Stomach (tissue), 8 donors: ENCODE measurements at regions not wholly inside any gene's neighbourhood (a gene's known extent, or its start where the extent isn't known, plus 50 kb on each side); places are given as distances from the start of the nearest gene placed in this dataset.

Experiments used
- DNase-seq, 2 donors: peaks; one replicate each; pipeline versions ENCODE4 v3.0.0 to v3.0.0-alpha.2; 2013 to 2019
- H3K27ac ChIP-seq, 5 donors: fragments of 200-600 bp in 4 of 5; sonication (generic) in 4 of 5; one replicate each; pipeline ENCODE4 v1.5.1; 2013 to 2019; ENCODE audit warnings: mild to moderate bottlenecking in 1 of 5, moderate library complexity in 1 of 5
- H3K27me3 ChIP-seq, 3 donors: fragments of 200-600 bp; sonication (generic); one replicate each; pipeline ENCODE4 v1.5.1; 2017 to 2019; ENCODE audit warnings: mixed run types in 1 of 3
- H3K36me3 ChIP-seq, 4 donors: fragments of 200-600 bp; sonication (generic); 1 replicate in 3 of 4; 2 replicates in 1 of 4; pipeline ENCODE4 v1.5.1; 2016 to 2019
- H3K4me1 ChIP-seq, 4 donors: fragments of 200-600 bp; sonication (generic); one replicate each; pipeline ENCODE4 v1.5.1; 2016 to 2019
- H3K4me3 ChIP-seq, 4 donors: fragments of 200-600 bp; sonication (generic) in 3 of 4; one replicate each; pipeline ENCODE4 v1.5.1; 2016 to 2019; ENCODE audit warnings: mild to moderate bottlenecking in 1 of 4
- H3K9me3 ChIP-seq, 4 donors: fragments of 200-600 bp; sonication (generic); one replicate each; pipeline ENCODE4 v1.5.1; 2016 to 2019
- CTCF ChIP-seq, 7 experiments: fragments of 450-650 bp in 4 of 7; fragments of 200-600 bp in 3 of 7; sonication (generic) in 3 of 7; IDR thresholded peaks; one replicate each; pipeline ENCODE4 v1.5.1; 2016 to 2019; ENCODE audit warnings: antibody characterized with exemption in 7 of 7, control low read depth in 2 of 7, mild to moderate bottlenecking in 1 of 7
- EP300 ChIP-seq: sonication (generic); formaldehyde crosslinking; IDR thresholded peaks from one replicate; pipeline ENCODE4 v1.6.1; 2017; ENCODE audit warnings: antibody characterized with exemption
- POLR2A ChIP-seq, 4 donors: fragments of 450-650 bp; IDR thresholded peaks; one replicate each; pipeline ENCODE4 v1.6.1; 2016; ENCODE audit warnings: antibody characterized with exemption in 4 of 4, control low read depth in 2 of 4, mild to moderate bottlenecking in 1 of 4, moderate library complexity in 1 of 4
- POLR2AphosphoS5 ChIP-seq, 3 donors: sonication (generic); formaldehyde crosslinking; IDR thresholded peaks; one replicate each; pipeline ENCODE4 v1.6.1; 2016; ENCODE audit warnings: antibody characterized with exemption in 3 of 3
- whole genome bisulfite sequencing, 5 donors: extraction: QIAGEN DNeasy Blood & Tissue Kit in 3 of 5; methylation state at CpG; one replicate each; pipeline versions ENCODE4 v1.1.5 to v1.1.7; 2013 to 2018; 5-methylcytosine and 5-hydroxymethylcytosine counted together
- intact Hi-C: fragments of 100-400 bp; cut with DNase I; formaldehyde crosslinking; loops from one replicate; pipeline ENCODE4 v1.15.1; 2023; ENCODE audit warnings: low total_unique reads
- donor health status: healthy with polysubstance abuse.
- donor health status: Bipolar disorder and iron deficiency.
- donor health status: healthy.

GRCh38 chr11:120054016-120054752 is 83.7 kb downstream of the TRIM29 start:
- whole genome bisulfite sequencing, 5 donors = 65 to 82% (median 77%) methylated on average over 3 of the region's 3 CpGs
- TF ChIP-seq EP300 (no peak), POLR2A (IDR thresholded peaks at IDR 0.05) (no peak), CTCF (IDR thresholded peaks at IDR 0.05) (no peak), POLR2AphosphoS5 (IDR thresholded peaks at IDR 0.05) (no peak)
- no peaks in the 10 kb centered on the region for H3K9me3 ChIP-seq
- H3K4me3 ChIP-seq = no peak overlapping the region
- no peaks in the 10 kb centered on the region for H3K4me1 ChIP-seq
- H3K36me3 ChIP-seq = no peaks in the 10 kb centered on the region
- no peak overlapping the region for H3K27ac ChIP-seq
- intact Hi-C loops = no loop called here
- peaks cover 0 to 19% (median 0%) of the 10 kb centered on the region in 3 donors for H3K27me3 ChIP-seq
- DNase-seq = no peak

DNA sequence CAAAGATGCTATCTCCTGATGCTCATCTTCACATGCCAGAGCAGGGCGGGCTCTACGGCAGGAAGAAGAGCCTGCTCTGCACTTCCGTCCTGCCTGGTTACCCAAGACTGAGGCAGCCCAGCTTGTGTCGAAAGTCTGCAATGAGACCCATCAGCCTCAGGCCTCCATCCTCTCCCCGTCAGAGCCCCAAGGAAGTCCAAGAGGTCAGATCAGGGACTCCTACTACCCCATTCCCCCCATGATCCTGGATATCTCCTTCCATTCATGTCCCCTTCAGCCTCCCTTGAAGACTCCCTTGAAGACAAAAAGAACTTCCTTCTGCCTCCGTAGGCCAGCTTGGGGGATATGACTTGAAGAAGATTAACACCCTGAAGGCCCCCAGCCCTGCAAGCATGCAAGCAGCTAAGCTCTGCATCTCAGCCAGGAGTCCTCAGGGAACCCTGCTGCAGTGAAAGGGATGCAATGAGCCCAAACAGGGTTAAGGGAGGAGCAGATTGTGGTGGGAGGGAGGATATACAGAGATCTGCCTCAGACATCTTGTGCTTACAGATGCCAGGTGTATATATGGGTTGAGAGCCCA is 85.6 kb downstream of the TRIM29 start:
- TF ChIP-seq POLR2A (IDR thresholded peaks at IDR 0.05) (no peak), EP300 (no peak), CTCF (IDR thresholded peaks at IDR 0.05) (no peak)
- no peaks in the 10 kb centered on the region for H3K4me1 ChIP-seq
- 84 to 93% (median 86%) methylated on average over 6 of the region's 6 CpGs for WGBS, 5 donors
- no peak for DNase-seq
- H3K36me3 ChIP-seq = no peaks in the 10 kb centered on the region
- H3K9me3 ChIP-seq = peaks cover 4 to 12% (median 10%) of the 10 kb centered on the region in 4 donors
- H3K27ac ChIP-seq = no peak overlapping the region
- H3K4me3 ChIP-seq = no peak overlapping the region
- intact Hi-C loops = no loop called here
- H3K27me3 ChIP-seq = peaks cover 0 to 7% (median 0%) of the 10 kb centered on the region in 3 donors

- H3K27me3 ChIP-seq = peaks cover 0 to 12% (median 0%) of the 10 kb centered on the region in 3 donors
- no peak for DNase-seq
- peaks cover 4 to 20% (median 16%) of the 10 kb centered on the region in 4 donors for H3K9me3 ChIP-seq
- no peaks in the 10 kb centered on the region for H3K4me1 ChIP-seq
- no peak overlapping the region for H3K27ac ChIP-seq
- 65 to 93% (median 81%) methylated on average over 1 of the region's 1 CpG for WGBS, 5 donors
- no peaks in the 10 kb centered on the region for H3K36me3 ChIP-seq
- no peak for TF ChIP-seq POLR2A (IDR thresholded peaks at IDR 0.05)
- intact Hi-C loops = no loop called here
- H3K4me3 ChIP-seq = no peak overlapping the region
These were observed 93.8 kb downstream of the TRIM29 start for GRCh38 chr11:120044011-120044675.

- no peak for DNase-seq
- Histone ChIP-seq H3K9me3 (peaks cover 4 to 19% (median 16%) of the 10 kb centered on the region in 4 donors), H3K4me3 (no peak overlapping the region), H3K27ac (no peak overlapping the region), H3K27me3 (peaks cover 0 to 12% (median 0%) of the 10 kb centered on the region in 3 donors), H3K4me1 (no peaks in the 10 kb centered on the region), H3K36me3 (no peaks in the 10 kb centered on the region)
- intact Hi-C loops = no loop called here
- no peak for TF ChIP-seq EP300
- TF ChIP-seq POLR2A (IDR thresholded peaks at IDR 0.05) = no peak
- TF ChIP-seq POLR2AphosphoS5 (IDR thresholded peaks at IDR 0.05) = no peak
- TF ChIP-seq CTCF (IDR thresholded peaks at IDR 0.05) = no peak
- WGBS, 5 donors = 74 to 89% (median 81%) methylated on average over 2 to 4 of the region's 4 CpGs
These were observed 94.5 kb downstream of the TRIM29 start for GRCh38 chr11:120043328-120043945.
